ENCODE measurements at regions not wholly inside any gene's neighbourhood (a gene's known extent, or its start where the extent isn't known, plus 50 kb on each side); places are given as distances from the start of the nearest gene placed in this dataset.

GRCh38 chr20:6513599-6513998, 253.9 kb upstream of the BMP2 start:
- TF ChIP-seq, protein P1, sequence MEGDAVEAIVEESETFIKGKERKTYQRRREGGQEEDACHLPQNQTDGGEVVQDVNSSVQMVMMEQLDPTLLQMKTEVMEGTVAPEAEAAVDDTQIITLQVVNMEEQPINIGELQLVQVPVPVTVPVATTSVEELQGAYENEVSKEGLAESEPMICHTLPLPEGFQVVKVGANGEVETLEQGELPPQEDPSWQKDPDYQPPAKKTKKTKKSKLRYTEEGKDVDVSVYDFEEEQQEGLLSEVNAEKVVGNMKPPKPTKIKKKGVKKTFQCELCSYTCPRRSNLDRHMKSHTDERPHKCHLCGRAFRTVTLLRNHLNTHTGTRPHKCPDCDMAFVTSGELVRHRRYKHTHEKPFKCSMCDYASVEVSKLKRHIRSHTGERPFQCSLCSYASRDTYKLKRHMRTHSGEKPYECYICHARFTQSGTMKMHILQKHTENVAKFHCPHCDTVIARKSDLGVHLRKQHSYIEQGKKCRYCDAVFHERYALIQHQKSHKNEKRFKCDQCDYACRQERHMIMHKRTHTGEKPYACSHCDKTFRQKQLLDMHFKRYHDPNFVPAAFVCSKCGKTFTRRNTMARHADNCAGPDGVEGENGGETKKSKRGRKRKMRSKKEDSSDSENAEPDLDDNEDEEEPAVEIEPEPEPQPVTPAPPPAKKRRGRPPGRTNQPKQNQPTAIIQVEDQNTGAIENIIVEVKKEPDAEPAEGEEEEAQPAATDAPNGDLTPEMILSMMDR (IDR thresholded peaks at IDR 0.05) = no peak
- TF ChIP-seq POLR2AphosphoS5 (IDR thresholded peaks at IDR 0.05) = no peak

Data from upper lobe of left lung (tissue), 4 donors.